Neural progenitor cell (in vitro differentiated cells): ENCODE measurements at regions not wholly inside any gene's neighbourhood (a gene's known extent, or its start where the extent isn't known, plus 50 kb on each side); places are given as distances from the start of the nearest gene placed in this dataset.

Experiments used
- DNase-seq: peaks from one replicate; pipeline ENCODE4 v3.0.0-alpha.2; 2016; ENCODE audit warnings: low spot score
- H2AFZ ChIP-seq: fragments of 200-600 bp; sonication (generic); replicated peaks from 2 replicates; pipeline ENCODE4 v1.6.1; 2016; ENCODE audit warnings: antibody characterized with exemption
- H3F3A ChIP-seq: fragments of 200-600 bp; sonication (generic); 2 replicates; pipeline ENCODE4 v1.6.1; 2016; ENCODE audit warnings: antibody characterized with exemption, low read depth
- H3K27ac ChIP-seq: fragments of 200-600 bp; sonication (generic); 2 replicates; pipeline ENCODE4 v1.5.1; 2016; ENCODE audit warnings: mild to moderate bottlenecking
- H3K27me3 ChIP-seq: fragments of 200-600 bp; sonication (generic); 2 replicates; pipeline ENCODE4 v1.6.1; 2016; ENCODE audit warnings: mild to moderate bottlenecking, moderate library complexity
- H3K36me3 ChIP-seq: fragments of 200-600 bp; sonication (generic); 2 replicates; pipeline ENCODE4 v1.5.1; 2016
- H3K4me1 ChIP-seq: fragments of 200-600 bp; sonication (generic); 2 replicates; pipeline ENCODE4 v1.6.1; 2016; ENCODE audit warnings: mixed run types
- H3K4me2 ChIP-seq: fragments of 200-600 bp; sonication (generic); 2 replicates; pipeline ENCODE4 v1.6.1; 2016
- H3K4me3 ChIP-seq: fragments of 200-600 bp; sonication (generic); 2 replicates; pipeline ENCODE4 v1.5.1; 2016
- H3K79me2 ChIP-seq: fragments of 200-600 bp; sonication (generic); 2 replicates; pipeline ENCODE4 v1.6.1; 2016; ENCODE audit warnings: low read depth
- H3K9ac ChIP-seq: fragments of 200-600 bp; sonication (generic); 2 replicates; pipeline ENCODE4 v1.6.1; 2016
- H3K9me3 ChIP-seq: fragments of 200-600 bp; sonication (generic); 2 replicates; pipeline ENCODE4 v1.5.1; 2016; ENCODE audit warnings: low read depth
- H4K20me1 ChIP-seq: fragments of 200-600 bp; sonication (generic); 2 replicates; pipeline ENCODE4 v1.6.1; 2016; ENCODE audit warnings: low read depth
- H3K27ac Mint-ChIP-seq: 3 replicates; pipeline ENCODE4 v1.8.0; 2021; ENCODE audit warnings: mixed read lengths
- H3K27me3 Mint-ChIP-seq: 2 replicates; pipeline ENCODE4 v1.8.0; 2022; ENCODE audit warnings: low read depth, mild to moderate bottlenecking, inconsistent platforms, moderate library complexity, mixed read lengths; ENCODE audit not compliant: insufficient read depth
- H3K36me3 Mint-ChIP-seq: 3 replicates; pipeline ENCODE4 v1.8.0; 2021; ENCODE audit warnings: mixed read lengths
- H3K4me1 Mint-ChIP-seq: 3 replicates; pipeline ENCODE4 v1.8.0; 2021; ENCODE audit warnings: mixed read lengths
- H3K4me3 Mint-ChIP-seq: 3 replicates; pipeline ENCODE4 v1.8.0; 2021; ENCODE audit warnings: mild to moderate bottlenecking, moderate library complexity, mixed read lengths
- H3K9me3 Mint-ChIP-seq: 3 replicates; pipeline ENCODE4 v1.8.0; 2020; ENCODE audit warnings: mixed read lengths
- CTCF ChIP-seq: fragments of 200-600 bp; sonication (generic); IDR thresholded peaks from 2 replicates; pipeline ENCODE4 v1.5.1; 2017; ENCODE audit warnings: antibody characterized with exemption, mild to moderate bottlenecking
- EZH2 ChIP-seq: fragments of 200-600 bp; sonication (generic); IDR thresholded peaks from 2 replicates; pipeline ENCODE4 v1.6.1; 2017; ENCODE audit warnings: antibody characterized with exemption, mild to moderate bottlenecking, moderate library complexity
- EZH2phosphoT487 ChIP-seq: fragments of 200-600 bp; sonication (generic); IDR thresholded peaks from 2 replicates; pipeline ENCODE4 v1.6.1; 2017; ENCODE audit warnings: antibody characterized with exemption

- Mint-ChIP-seq H3K4me1 (peaks cover 8% of the 10 kb centered on the region), H3K4me3 (no peak overlapping the region), H3K27me3 (peaks cover under 1% of the 10 kb centered on the region), H3K36me3 (peaks cover 22% of the 10 kb centered on the region), H3K27ac (no peak overlapping the region), H3K9me3 (no peaks in the 10 kb centered on the region)
- no peak overlapping the region for H3K4me2 ChIP-seq
- H3K4me1 ChIP-seq, result peaks cover 1% of the 10 kb centered on the region
- no peaks in the 10 kb centered on the region for H3K9me3 ChIP-seq
- peaks cover 10% of the 10 kb centered on the region for H3K79me2 ChIP-seq
- no peak for TF ChIP-seq EZH2phosphoT487
- TF ChIP-seq CTCF, result no peak
- TF ChIP-seq EZH2, result no peak
- H2AFZ ChIP-seq, result no peak overlapping the region
- H3K36me3 ChIP-seq, result no peaks in the 10 kb centered on the region
- peaks cover 93% of the 10 kb centered on the region for H4K20me1 ChIP-seq
- peaks cover under 1% of the 10 kb centered on the region for H3F3A ChIP-seq
- DNase-seq, result no peak
- H3K27ac ChIP-seq, result no peak overlapping the region
- H3K9ac ChIP-seq, result no peak overlapping the region
- H3K4me3 ChIP-seq, result no peak overlapping the region
- H3K27me3 ChIP-seq, result no peaks in the 10 kb centered on the region
Measured at GRCh38 chr2:120814352-120814751, 78.7 kb downstream of the GLI2 start.

- Histone ChIP-seq H3K79me2 (peaks cover 7% of the 10 kb centered on the region), H3K4me2 (no peak overlapping the region), H3K4me1 (peaks cover 10% of the 10 kb centered on the region), H3K36me3 (no peaks in the 10 kb centered on the region), H3K9ac (no peak overlapping the region), H3K27me3 (no peaks in the 10 kb centered on the region), H4K20me1 (peaks cover 94% of the 10 kb centered on the region), H3K27ac (no peak overlapping the region), H3K9me3 (no peaks in the 10 kb centered on the region), H2AFZ (no peak overlapping the region), H3F3A (peaks cover 7% of the 10 kb centered on the region), H3K4me3 (no peak overlapping the region)
- Mint-ChIP-seq H3K4me1 (peaks cover 17% of the 10 kb centered on the region), H3K4me3 (no peak overlapping the region), H3K27me3 (peaks cover 2% of the 10 kb centered on the region), H3K36me3 (peaks cover 22% of the 10 kb centered on the region), H3K27ac (no peak overlapping the region), H3K9me3 (no peaks in the 10 kb centered on the region)
- no peak for DNase-seq
- TF ChIP-seq CTCF (no peak), EZH2phosphoT487 (no peak), EZH2 (no peak)
Measured at GRCh38 chr2:120815292-120815691, 79.6 kb downstream of the GLI2 start.

GRCh38 chr2:120817136-120817955, 81.7 kb downstream of the GLI2 start:
- no peak for TF ChIP-seq CTCF
- no peak for TF ChIP-seq EZH2phosphoT487
- no peak for TF ChIP-seq EZH2
- Histone ChIP-seq H3K9ac (no peak overlapping the region), H3K4me1 (peaks cover 20% of the 10 kb centered on the region), H3K36me3 (no peaks in the 10 kb centered on the region), H3K4me2 (no peak overlapping the region), H3K4me3 (no peak overlapping the region), H3K27me3 (no peaks in the 10 kb centered on the region), H4K20me1 (peaks cover 96% of the 10 kb centered on the region), H3K9me3 (no peaks in the 10 kb centered on the region), H3F3A (peaks cover 7% of the 10 kb centered on the region), H3K79me2 (peaks cover 17% of the 10 kb centered on the region), H2AFZ (no peak overlapping the region), H3K27ac (no peak overlapping the region)
- no peaks in the 10 kb centered on the region for H3K9me3 Mint-ChIP-seq
- peaks cover 17% of the 10 kb centered on the region for H3K36me3 Mint-ChIP-seq
- no peak overlapping the region for H3K27ac Mint-ChIP-seq
- H3K4me3 Mint-ChIP-seq, result no peak overlapping the region
- no peak for DNase-seq
- H3K27me3 Mint-ChIP-seq, result peaks cover 2% of the 10 kb centered on the region
- peaks cover 28% of the 10 kb centered on the region for H3K4me1 Mint-ChIP-seq
